Transverse colon (tissue), 4 donors: ENCODE measurements at regions not wholly inside any gene's neighbourhood (a gene's known extent, or its start where the extent isn't known, plus 50 kb on each side); places are given as distances from the start of the nearest gene placed in this dataset.

Source experiments
- DNase-seq: peaks from one replicate; pipeline ENCODE4 v3.0.0-alpha.2; 2019
- H3K27ac ChIP-seq, 4 donors: fragments of 200-600 bp; sonication (generic); 2 replicates each; pipeline ENCODE4 v1.5.1; 2016 to 2018; ENCODE audit warnings: inconsistent platforms in 4 of 4
- H3K27me3 ChIP-seq: fragments of 200-600 bp; sonication (generic); 2 replicates; pipeline ENCODE4 v1.5.1; 2017; ENCODE audit warnings: inconsistent platforms
- H3K36me3 ChIP-seq, 4 donors: fragments of 200-600 bp; sonication (generic); 2 replicates each; pipeline ENCODE4 v1.5.1; 2017 to 2019; ENCODE audit warnings: inconsistent platforms in 4 of 4
- H3K4me1 ChIP-seq, 4 donors: fragments of 200-600 bp; sonication (generic); 2 replicates each; pipeline ENCODE4 v1.5.1; 2017 to 2020; ENCODE audit warnings: inconsistent platforms in 4 of 4
- H3K4me3 ChIP-seq, 4 donors: fragments of 200-600 bp; sonication (generic); 1 replicate in 1 of 4; 2 replicates in 3 of 4; pipeline versions ENCODE4 v1.5.1 to v1.6.1; 2017 to 2019; ENCODE audit warnings: inconsistent platforms in 4 of 4
- H3K9me3 ChIP-seq, 2 donors: fragments of 200-600 bp; sonication (generic); 2 replicates each; pipeline ENCODE4 v1.5.1; 2017 to 2019; ENCODE audit warnings: inconsistent platforms in 2 of 2
- CTCF ChIP-seq, 5 experiments: fragments of 200-600 bp in 3 of 5; fragments of 450-650 bp in 2 of 5; sonication (generic) in 3 of 5; IDR thresholded peaks; 1 replicate in 2 of 5; 2 replicates in 3 of 5; pipeline ENCODE4 v1.5.1; 2016 to 2017; ENCODE audit warnings: antibody characterized with exemption in 5 of 5, inconsistent platforms in 3 of 5, mild to moderate bottlenecking in 2 of 5, moderate library complexity in 1 of 5
- EP300 ChIP-seq: sonication (generic); formaldehyde crosslinking; IDR thresholded peaks from one replicate; pipeline ENCODE4 v1.6.1; 2017; ENCODE audit warnings: antibody characterized with exemption, low read depth
- POLR2A ChIP-seq: fragments of 450-650 bp; IDR thresholded peaks from one replicate; pipeline ENCODE4 v1.6.1; 2016; ENCODE audit warnings: antibody characterized with exemption, mild to moderate bottlenecking, moderate library complexity
- POLR2AphosphoS5 ChIP-seq, 3 donors: sonication (generic); formaldehyde crosslinking; IDR thresholded peaks; one replicate each; pipeline ENCODE4 v1.6.1; 2016; ENCODE audit warnings: antibody characterized with exemption in 3 of 3
- WGBS, 2 donors: methylation state at CpG; one replicate each; pipeline ENCODE4 v1.1.5; 2018; ENCODE audit warnings: low coverage in 1 of 2; 5-methylcytosine and 5-hydroxymethylcytosine counted together
- in situ Hi-C, 4 donors: fragments of 200-750 bp; cut with MboI; loops; one replicate each; pipeline versions ENCODE4 v1.15.0 to v1.15.1; 2017; ENCODE audit warnings: low sequenced_read_pairs in 3 of 4, low pct_ligation_motif_present in 1 of 4, low pct_unique_long_range_greater_than_20kb in 1 of 4
- intact Hi-C: fragments of 100-400 bp; cut with DNase I; formaldehyde crosslinking; loops from one replicate; pipeline ENCODE4 v1.15.1; 2023; ENCODE audit warnings: low total_unique reads

- no peaks in the 10 kb centered on the region for H3K36me3 ChIP-seq
- WGBS, 2 donors, result 82 to 83% methylated on average over 4 to 6 of the region's 6 CpGs
- peaks cover 0 to 5% (median 0%) of the 10 kb centered on the region in 4 donors for H3K4me1 ChIP-seq
- in situ Hi-C loops, result no loop called here
- intact Hi-C loops, result no loop called here
- no peak overlapping the region for H3K27ac ChIP-seq
- H3K9me3 ChIP-seq, result no peaks in the 10 kb centered on the region
- no peak for TF ChIP-seq POLR2A
- no peak for TF ChIP-seq POLR2AphosphoS5 (IDR thresholded peaks at IDR 0.05)
- TF ChIP-seq EP300, result no peak
- no peak for TF ChIP-seq CTCF (IDR thresholded peaks at IDR 0.05)
- H3K4me3 ChIP-seq, result no peak overlapping the region
- DNase-seq, result no peak
- no peaks in the 10 kb centered on the region for H3K27me3 ChIP-seq
These were observed 59.7 kb upstream of the AMPD3 start for GRCh38 chr11:10395166-10395897.

GRCh38 chr11:10396771-10397170 is 58.3 kb upstream of the AMPD3 start:
- Histone ChIP-seq H3K9me3 (no peaks in the 10 kb centered on the region), H3K27ac (no peak overlapping the region), H3K27me3 (no peaks in the 10 kb centered on the region), H3K4me1 (peaks cover 0 to 2% (median 0%) of the 10 kb centered on the region in 4 donors), H3K36me3 (no peaks in the 10 kb centered on the region), H3K4me3 (no peak overlapping the region)
- DNase-seq, result no peak
- WGBS, 2 donors, result 97% methylated on average over 4 of the region's 4 CpGs; no CpG with 5 or more reads in 1 of the 2 donors
- intact Hi-C loops, result no loop called here
- TF ChIP-seq CTCF (IDR thresholded peaks at IDR 0.05) (no peak), POLR2A (no peak), EP300 (no peak), POLR2AphosphoS5 (IDR thresholded peaks at IDR 0.05) (no peak)
- in situ Hi-C loops, result no loop called here

GRCh38 chr11:10397226-10397987 is 57.7 kb upstream of the AMPD3 start:
- no peak overlapping the region for H3K4me3 ChIP-seq
- H3K27me3 ChIP-seq, result no peaks in the 10 kb centered on the region
- no peaks in the 10 kb centered on the region for H3K9me3 ChIP-seq
- TF ChIP-seq EP300, result no peak
- TF ChIP-seq POLR2AphosphoS5 (IDR thresholded peaks at IDR 0.05), result no peak
- no peak for TF ChIP-seq POLR2A
- TF ChIP-seq CTCF (IDR thresholded peaks at IDR 0.05), result no peak
- H3K4me1 ChIP-seq, result peaks cover 0 to 2% (median 0%) of the 10 kb centered on the region in 4 donors
- 84% methylated on average over 4 to 7 of the region's 7 CpGs for WGBS, 2 donors
- intact Hi-C loops, result no loop called here
- in situ Hi-C loops, result no loop called here
- DNase-seq, result no peak
- no peaks in the 10 kb centered on the region for H3K36me3 ChIP-seq
- H3K27ac ChIP-seq, result no peak overlapping the region

GRCh38 chr11:10398525-10398924 is 56.5 kb upstream of the AMPD3 start:
- H3K9me3 ChIP-seq, result no peaks in the 10 kb centered on the region
- H3K27me3 ChIP-seq, result no peaks in the 10 kb centered on the region
- intact Hi-C loops, result no loop called here
- TF ChIP-seq CTCF (IDR thresholded peaks at IDR 0.05), result no peak
- TF ChIP-seq POLR2A, result no peak
- no peak for TF ChIP-seq EP300
- no peak for TF ChIP-seq POLR2AphosphoS5 (IDR thresholded peaks at IDR 0.05)
- 8% methylated on average over 4 of the region's 4 CpGs; no CpG with 5 or more reads in 1 of the 2 donors for WGBS, 2 donors
- H3K4me1 ChIP-seq, result peaks cover 0 to 2% (median 0%) of the 10 kb centered on the region in 4 donors
- H3K27ac ChIP-seq, result no peak overlapping the region
- H3K4me3 ChIP-seq, result no peak overlapping the region
- in situ Hi-C loops, result no loop called here
- peak; percentile 38 for DNase-seq
- no peaks in the 10 kb centered on the region for H3K36me3 ChIP-seq
